AML-193 (cell line): ENCODE measurements at regions not wholly inside any gene's neighbourhood (a gene's known extent, or its start where the extent isn't known, plus 50 kb on each side); places are given as distances from the start of the nearest gene placed in this dataset.
"Not testable (repeated sequence)": the region's sequence is repeated elsewhere in the genome, so short reads cannot be mapped to it uniquely, and the experiment has no call there.

Source experiments
- DNase-seq, 2 experiments: peaks; one replicate each; lab custom pipeline; 2025; lab: John Stamatoyannopoulos, UW

DNA sequence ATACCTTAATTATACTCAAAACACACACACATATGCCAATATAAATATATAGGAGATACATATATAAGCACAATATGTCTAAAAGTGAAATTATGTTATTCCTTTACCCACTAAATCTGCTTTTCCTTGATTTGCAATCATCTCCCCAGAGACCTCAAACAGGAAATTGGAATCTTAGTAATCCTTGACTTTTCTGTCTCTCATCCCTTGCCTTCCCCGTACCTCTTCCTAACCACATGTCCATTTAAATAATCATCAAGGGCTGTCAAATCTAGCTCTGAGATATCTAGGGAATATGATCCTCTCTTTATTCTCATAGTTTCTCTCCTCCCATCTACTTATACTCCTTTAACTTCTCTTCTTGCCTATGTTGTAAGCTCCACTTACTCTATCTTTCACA lies 336.6 kb downstream of the HGF start:
- no peak for DNase-seq

DNA sequence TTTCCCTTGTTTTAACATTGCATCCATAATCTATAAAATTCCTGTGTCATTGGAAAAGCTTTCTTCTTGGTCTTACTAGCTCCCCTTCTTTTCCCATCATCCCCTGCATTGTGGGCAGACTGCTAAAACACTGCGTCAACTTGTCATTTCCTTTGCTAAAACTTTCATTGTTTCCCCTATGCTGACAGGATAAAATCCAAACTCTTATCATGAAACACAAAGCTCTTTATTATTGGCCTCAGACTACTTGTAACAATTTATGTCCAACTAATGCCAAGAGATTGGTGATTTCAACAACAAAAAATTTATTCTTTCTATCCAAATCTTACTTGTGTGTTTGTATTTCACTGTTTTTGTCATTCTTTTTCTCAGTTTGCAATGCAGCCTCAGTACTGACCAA lies 339.1 kb downstream of the HGF start:
- no peak for DNase-seq

DNA sequence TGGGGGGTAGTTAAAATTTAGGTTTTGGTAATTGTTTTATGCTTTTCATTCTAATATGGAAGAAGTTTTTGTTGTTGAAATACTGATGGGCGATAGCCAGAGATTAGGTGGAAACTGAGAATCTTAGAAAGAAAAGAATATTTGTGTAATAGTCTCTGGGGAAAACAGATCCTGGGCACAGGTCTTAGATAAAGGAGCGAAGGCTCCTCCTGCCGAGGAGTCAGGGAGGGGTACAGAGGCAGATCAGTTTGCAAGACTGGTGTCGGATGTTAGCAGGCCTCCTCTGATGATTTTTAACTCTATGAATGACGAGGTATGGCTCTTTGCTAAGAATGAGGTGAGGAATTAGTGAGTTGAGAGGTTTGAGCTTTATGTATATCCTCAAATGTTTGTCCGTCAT lies 339.7 kb downstream of the HGF start:
- DNase-seq, result no peak

DNA sequence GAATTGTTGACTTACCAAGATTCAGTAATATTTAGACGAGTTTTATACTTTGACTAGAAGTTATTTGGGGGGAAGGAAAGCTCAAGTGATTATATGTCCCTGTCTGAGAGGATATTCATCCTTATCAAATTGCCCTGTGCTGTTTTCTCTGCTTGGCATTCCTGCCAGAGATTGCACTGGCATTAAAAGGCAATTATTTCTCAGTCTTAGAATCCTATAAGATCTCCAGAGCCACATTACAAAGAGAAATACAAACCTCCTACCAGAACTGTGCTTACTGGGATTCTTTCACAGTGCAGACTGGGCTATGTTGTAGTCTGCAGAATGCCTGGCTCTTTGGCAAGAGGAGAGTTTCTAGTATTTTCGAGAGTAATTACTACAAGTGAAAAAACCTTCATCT lies 342.4 kb downstream of the HGF start:
- DNase-seq, result no peak

DNA sequence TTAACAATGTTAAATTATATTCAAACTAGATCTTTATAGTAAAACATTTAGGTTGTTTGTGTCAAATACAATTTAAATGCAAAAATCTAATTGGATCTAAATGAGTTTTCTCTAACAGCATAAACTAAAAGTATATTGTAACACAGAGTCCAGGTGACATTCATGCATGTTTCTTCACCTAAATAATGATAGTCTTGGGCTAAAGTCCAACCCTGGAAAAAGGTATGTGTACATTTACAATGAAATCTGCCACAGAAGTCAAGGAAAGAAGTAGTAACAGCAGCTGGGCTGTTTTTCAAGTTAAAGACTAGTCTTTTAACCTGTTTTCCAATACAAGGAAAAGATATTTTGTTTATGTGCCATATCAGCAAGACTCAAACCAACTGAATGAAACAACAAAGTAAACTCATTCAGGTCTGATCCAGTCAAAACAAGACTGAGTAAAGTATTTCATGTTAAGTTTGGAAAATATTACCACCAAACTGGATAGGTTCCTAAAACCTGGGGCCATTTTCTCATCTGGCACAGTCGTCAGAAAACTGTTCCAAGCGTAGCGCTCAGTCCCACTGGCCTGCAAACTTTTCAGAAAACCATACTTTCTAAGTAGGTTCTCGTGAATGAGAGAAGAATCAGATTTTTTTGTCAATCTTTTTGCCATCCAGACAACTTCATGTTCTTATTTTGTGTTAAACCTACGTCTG lies 349.2 kb downstream of the HGF start:
- no peak for DNase-seq

DNA sequence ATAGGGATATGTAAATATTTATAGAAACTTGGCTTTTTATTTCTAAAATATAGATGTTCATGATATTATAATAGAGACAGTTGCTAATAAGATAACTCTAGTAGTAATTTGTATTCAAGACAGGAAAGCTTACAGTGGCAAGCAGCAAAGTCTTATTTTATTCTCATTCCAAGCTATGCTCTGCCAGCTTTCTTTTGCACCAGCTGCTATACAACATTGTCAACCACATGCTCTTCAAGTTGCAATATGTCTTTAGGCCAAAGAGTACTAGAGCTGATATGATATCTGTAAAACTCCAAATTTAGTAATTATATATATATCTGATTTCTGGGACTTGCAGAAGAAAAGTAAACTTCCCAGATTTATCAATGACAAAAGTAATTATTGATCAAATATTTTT lies 350.1 kb downstream of the HGF start:
- no peak for DNase-seq

DNA sequence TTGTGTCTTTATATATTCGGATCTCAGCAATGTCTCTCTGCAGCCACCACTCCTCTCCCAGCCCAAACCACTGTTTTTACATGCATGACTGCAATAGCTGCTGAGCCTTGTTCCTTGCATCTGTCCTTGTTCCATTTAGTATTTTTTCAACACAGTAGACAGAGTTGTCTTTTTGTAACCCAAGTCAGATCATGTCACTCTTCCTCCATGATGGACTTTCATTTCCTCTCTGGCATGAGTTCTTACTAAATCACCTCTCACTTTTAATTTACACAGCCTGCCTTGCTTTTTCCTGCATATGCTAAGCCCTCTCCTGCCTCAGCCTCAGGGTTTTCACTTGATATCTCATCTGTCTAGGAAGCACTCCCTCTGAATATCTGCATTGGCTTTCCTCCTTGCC lies 353.2 kb downstream of the HGF start:
- DNase-seq, result no peak

DNA sequence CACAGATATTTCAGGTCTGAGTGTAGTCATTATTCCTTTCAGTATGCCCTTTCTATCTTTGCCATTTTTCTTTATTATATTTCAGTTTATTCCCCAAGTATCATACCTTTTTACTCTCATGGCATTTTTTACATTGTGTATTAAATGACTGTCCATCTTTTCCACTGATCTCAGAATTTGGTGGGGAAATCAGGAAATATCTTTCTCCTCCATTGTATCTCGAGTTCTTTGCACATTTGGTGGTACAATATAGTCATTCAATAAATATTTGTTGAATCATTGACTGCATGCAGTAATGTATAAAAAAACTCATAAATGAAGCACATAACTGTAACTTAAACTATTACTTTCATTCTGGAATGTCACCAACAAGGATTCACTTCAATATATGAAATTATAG lies 354.7 kb downstream of the HGF start:
- no peak for DNase-seq

DNA sequence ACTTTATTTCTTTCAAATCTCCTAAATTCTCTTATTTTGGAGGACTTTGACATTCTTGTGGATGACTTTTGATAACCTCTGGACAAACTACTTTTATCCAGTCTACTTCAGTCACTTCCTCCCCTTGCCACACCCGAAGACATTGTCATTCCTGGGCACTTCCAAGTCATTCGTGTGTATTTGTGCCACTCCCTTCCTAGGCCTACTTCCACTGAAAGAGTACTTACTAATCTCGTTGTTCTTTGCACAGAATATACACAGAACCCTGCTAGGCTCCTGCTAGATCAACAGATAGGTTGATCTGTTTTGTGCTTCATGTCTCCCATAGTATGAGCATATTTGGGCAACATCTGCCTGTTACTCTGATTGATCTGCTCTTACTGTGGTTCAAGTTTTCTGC lies 355.4 kb downstream of the HGF start:
- DNase-seq, result no peak

DNA sequence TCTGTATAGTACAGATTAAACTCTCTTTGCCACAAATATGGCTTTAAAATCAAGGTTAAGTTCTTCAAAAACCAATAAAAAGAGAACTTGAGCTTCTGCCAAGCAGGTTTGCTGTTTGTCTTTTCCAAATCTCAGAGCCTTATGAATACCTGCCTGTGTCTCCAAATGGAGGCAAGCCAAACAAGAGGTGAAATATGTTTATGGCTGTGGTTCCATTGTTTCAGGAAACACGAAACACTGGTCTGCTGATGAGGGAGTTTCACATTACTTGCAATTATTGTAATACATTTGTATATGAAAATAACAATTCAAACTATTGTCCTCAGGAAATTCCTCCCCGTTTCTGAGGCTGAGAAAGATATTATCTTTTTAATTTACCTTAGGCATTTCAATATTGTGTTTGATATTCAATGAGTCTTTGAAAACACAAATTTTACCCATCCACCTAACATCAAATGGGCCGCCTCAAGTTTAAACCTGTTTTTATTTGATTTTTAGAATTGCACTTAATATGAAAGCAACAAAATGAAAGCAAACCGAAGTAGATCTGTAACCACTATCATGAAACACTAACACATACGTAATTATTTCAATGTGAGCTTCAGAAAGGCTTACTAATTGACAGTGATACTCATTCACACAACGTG lies 359.3 kb downstream of the HGF start:
- no peak for DNase-seq

DNA sequence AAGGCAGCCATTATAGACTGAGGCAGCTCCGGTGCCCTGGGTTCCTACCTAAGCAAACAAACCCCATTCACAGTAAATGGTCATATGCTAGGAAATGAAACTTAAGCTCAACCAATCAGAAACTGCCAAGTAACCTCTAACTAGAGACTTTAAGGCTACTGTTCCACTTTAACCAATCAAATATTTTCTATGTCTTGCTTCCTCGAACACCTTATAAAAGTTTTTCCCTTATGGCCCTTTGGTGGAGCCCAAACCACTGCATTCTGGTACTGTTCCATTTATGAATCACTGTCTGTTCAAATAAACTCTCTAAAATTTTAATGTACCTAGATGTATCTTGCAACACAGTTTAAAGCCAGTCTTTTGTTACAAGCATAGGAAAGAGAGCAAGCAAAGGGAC lies 361.1 kb downstream of the HGF start:
- DNase-seq, result no peak

DNA sequence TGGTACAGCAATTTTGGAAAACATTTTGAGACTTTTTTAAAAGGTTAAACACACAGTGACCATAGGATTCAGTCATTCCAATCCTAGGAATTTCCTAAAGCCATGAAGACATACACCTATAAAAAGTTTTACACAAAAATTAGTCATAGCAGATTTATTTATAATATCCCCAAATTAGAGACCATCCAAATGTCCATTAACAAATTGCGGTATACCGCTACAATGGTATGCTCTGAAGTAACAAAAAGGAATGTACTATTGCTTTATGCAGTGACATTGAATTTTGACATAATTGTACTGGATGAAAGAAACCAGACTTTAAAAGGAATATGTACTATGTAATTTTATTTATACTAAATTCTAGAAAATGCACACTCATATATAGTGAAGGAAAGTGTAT lies 362.8 kb downstream of the HGF start:
- DNase-seq, result no peak

DNA sequence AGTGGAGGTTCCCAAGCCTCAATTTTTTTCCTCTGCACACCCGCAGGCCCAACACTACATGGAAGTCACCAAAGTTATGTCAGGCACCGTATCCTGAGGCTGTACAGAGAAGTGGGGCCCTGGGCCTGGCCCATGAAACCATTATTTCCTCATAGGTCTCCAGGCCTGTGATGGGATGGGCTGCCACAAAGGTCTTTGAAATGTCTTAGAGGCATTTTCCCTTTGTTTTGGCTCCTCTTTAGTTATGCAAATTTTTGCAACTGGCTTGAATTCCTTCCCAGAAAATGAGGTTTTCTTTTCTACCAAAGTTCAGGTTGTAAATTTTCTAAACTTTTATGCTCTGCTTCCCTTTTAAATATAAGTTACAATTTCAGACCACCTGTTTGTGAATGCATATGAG lies 365.2 kb downstream of the HGF start:
- no peak for DNase-seq

DNA sequence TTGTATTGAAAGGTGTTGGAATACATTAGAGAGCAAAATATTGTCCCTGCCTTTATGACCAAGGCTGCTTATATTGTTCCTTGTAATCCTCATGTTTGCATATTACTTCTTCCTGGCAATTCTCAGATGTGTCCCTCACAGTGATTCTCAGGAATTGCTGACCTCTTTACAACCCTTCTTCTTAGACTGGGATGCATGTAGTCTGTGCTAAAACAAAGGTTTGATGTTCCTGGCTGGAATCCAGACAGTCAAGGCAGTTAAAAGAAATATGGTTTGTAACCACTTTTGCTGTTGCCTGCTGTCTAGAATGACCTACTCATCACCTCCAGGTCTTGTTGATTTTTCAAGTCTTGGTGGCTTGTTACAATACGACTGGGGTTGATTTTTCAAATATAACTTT lies 367.6 kb downstream of the HGF start:
- no peak for DNase-seq

DNA sequence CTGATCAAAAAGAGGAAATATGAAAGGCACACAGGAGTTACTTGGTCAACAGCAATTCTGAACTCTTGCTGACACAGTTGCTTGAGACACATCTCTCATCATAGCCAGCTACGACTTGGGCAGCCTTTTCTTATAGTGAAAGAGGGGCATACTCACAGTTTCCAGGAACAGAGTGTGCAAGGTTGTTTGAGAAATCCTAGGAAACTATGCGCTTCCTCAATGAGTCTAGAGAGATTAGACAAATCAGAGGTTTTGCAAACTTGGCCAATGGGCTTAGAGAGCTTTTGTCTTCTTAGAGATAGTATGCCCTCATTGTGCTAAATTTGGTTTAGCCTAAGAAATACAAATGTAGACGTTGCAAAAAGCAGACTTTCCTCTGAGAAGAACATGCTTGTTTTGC lies 370.4 kb downstream of the HGF start:
- no peak for DNase-seq

DNA sequence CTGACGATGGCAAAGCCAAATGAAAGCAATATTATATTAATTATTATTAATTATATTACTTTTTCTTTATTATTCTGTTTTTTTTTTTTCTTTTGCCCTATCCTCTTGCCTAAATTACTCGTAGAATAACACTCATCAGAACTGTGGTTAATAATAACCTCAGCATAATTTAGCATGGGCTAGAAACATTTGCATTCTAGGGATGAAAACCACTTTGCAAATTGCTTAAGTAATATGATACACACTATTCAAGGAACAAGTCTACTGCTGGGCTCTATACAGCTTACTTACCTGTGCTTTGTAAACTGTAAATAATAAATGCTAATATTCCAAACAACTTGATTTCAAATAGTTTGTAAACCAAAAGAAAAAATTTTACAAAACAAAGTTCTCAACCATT lies 375.8 kb downstream of the HGF start:
- no peak for DNase-seq

DNA sequence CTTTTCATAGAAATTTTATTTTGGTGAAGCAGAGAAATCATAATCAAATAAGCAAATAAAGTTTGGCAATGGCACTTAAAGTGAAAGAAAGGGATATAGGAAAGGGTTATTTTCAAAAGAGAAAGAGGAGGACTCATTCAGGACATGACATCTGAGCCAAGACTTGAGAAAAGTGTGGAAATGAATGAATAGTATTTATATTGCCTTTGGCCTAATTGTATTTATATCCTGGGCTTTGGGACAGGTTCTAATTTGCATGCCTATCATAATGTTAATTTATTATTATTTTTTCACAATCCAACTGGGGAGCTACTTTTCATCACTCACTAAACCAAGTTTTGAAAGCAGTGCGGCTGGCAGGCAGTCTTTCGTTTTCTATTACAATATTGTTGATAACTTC lies 376.8 kb downstream of the HGF start:
- DNase-seq, result no peak

DNA sequence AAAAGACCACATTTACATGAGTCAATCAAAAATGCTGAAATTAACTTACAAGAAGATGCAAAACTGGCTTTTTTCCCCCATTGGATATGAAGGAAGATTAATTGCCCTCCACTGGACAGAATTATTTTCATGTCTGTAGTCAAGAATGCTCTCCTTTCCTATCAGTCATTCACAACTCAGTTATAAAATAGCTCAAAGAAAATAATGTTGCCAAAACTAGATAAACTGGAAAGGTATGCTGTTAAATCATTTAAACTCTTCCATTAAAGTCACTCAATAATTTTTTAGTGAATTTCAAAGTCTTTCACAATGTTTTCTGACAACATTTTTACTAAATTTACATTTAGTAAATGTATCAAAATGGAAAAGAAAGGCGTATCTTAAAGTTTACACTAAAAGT lies 384.5 kb downstream of the HGF start:
- DNase-seq, result no peak

DNA sequence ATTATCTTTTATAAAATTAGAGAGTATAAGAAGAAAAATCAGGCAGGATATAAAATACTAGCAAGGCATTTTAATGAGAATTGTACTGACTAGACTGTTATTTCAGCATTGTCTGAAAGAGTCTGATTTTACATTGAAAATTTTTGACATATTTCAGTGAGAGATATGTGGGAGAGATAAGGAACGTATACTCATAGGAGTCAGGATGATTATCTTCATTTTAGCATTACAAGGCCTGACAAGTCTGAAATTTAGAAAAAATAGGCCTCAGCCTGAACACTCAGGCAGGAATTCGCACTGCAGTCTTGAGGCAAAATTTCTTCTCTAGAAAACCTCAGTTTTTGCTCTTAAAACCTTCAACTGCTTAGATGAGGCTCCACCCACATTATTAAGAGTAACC lies 386.0 kb downstream of the HGF start:
- no peak for DNase-seq

DNA sequence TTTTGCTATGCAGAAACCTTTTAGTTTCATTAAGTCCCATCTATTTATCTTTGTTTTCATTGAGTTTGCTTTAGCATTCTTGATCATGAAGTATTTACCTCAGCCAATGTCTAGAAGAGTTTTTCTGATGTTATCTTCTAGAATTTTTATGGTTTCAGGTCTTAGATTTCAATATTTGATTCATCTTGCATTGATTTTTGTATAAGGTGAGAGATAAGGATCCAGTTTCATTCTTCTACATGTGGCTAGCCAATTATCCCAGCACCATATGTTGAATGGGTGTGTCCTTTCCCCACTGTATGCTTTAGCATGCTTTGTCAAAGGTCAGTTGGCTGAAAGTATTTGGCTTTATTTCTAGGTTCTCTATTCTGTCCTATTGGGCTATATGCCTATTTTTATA lies 395.2 kb downstream of the HGF start:
- not testable (repeated sequence) for DNase-seq

DNA sequence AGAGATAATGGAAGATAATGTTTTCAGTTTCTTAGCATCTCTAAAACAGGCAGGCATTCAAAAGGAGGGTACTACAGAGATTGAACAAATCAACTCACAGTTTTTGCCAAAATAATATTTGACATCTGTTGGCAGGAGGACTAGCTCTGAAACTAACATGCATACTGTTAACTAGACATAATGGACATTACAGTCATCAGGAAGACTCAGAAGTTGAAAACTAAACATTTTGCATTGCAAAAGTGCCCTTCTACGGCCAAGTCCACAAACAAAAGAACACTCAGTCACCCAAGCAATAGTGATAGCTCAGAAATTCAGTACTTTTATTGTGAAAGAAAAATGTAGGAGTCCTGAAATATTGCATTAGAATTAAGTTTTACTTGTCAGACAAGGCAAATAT lies 399.0 kb downstream of the HGF start:
- no peak for DNase-seq

DNA sequence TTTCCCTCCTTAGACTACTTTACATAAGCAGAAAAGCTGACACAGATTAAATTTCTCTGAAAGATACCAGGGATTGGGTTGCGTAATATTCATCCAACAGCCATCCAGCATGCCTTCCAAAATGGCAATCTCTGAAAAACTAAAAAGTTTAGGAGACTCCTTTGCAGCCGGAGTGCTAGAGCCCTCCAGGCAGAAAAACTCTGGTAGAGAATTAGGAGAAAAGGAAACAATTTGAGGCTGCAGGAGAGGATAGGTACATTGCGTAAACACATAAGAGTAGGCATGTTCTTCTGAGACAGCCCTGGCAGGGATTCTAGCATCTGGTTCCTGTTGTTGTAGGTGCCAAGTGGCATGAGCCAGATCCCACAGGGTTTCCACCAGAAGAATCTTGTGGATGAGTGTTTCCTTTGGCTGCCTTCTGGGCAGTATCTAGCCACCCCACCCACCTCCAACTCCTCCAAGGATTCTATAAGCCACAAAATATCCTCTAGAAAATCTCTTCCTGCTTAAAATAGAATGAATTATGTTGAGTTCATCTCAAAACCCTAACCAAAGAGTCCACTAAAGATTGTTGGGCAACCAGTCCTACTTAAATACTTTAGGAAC lies 402.4 kb downstream of the HGF start:
- no peak for DNase-seq

DNA sequence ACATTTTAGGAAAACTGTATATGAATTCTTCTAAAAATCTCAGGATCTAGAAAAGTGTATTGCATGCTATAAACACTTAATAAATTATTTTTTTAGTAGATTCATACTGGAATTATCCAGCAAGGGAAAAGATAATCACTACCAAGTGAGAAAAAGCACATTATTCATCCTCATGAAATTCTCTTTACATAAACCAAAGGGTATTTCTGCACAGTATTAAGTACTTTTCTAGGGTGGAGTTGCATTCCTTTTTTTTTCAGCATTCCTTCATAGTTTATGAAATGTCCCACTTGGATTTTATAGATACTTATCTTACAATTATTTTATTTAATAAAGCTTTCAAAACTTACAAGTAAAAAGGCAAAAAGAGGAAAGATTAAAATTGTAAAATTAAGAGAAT lies 403.3 kb downstream of the HGF start:
- DNase-seq, result no peak

DNA sequence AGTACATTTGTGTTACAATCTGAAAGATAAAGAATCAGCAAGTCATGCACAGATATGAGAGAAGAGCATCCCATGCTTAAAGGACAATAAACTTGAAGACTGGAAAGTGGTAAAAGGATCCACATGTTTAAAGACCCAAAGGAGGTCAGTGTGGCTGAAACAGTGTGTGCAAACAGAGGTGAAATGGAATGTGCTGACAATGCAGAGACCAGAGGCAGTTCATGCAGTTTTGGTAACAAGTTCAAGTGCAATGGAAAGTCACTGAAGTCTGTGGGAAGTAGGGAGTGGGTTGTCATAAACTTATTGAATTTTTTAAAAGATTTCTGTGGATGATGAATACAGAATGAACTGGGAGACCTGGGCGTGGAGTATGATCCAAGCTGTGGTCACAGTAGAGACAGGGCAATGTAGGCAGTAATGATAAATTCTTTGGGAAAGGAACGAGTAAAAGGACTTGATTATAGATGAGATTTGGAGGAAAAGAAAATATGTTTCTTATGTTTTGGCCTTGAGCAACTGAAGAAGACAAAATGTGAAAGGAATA lies 408.0 kb downstream of the HGF start:
- no peak for DNase-seq
